NCI-H1694 (cell line): ENCODE measurements at regions not wholly inside any gene's neighbourhood (a gene's known extent, or its start where the extent isn't known, plus 50 kb on each side); places are given as distances from the start of the nearest gene placed in this dataset.

Source experiments
- DNase-seq: peaks from one replicate; lab custom pipeline; 2025; lab: John Stamatoyannopoulos, UW

- no peak for DNase-seq
Measured at GRCh38 chr14:87879389-87879788, 113.6 kb downstream of the GALC start.

GRCh38 chr14:87878959-87879358, 114.0 kb downstream of the GALC start:
- no peak for DNase-seq

- no peak for DNase-seq
Measured at GRCh38 chr14:87877877-87878276, 115.1 kb downstream of the GALC start.

GRCh38 chr14:87874676-87875075, 118.3 kb downstream of the GALC start:
- DNase-seq = no peak

GRCh38 chr14:87873741-87874140, 119.2 kb downstream of the GALC start:
- DNase-seq = no peak

- DNase-seq = no peak
Measured at GRCh38 chr14:87869619-87870583, 123.1 kb downstream of the GALC start.

GRCh38 chr14:87868920-87869319, 124.1 kb downstream of the GALC start:
- DNase-seq = no peak

GRCh38 chr14:87866116-87866515, 126.9 kb downstream of the GALC start:
- DNase-seq = no peak

- DNase-seq = no peak
Measured at GRCh38 chr14:87864356-87865270, 128.4 kb downstream of the GALC start.

- DNase-seq = no peak
Measured at GRCh38 chr14:87863047-87863446, 129.9 kb downstream of the GALC start.

- no peak for DNase-seq
Measured at GRCh38 chr14:87852107-87852506, 140.9 kb downstream of the GALC start.

GRCh38 chr14:87851190-87851589, 141.8 kb downstream of the GALC start:
- no peak for DNase-seq

- no peak for DNase-seq
Measured at GRCh38 chr14:87847216-87847755, 145.7 kb downstream of the GALC start.

GRCh38 chr14:87840906-87841305, 152.1 kb downstream of the GALC start:
- DNase-seq = no peak

- no peak for DNase-seq
Measured at GRCh38 chr14:87838931-87839330, 154.1 kb downstream of the GALC start.

- no peak for DNase-seq
Measured at GRCh38 chr14:87837296-87837695, 155.7 kb downstream of the GALC start.

GRCh38 chr14:87834594-87834993, 158.4 kb downstream of the GALC start:
- DNase-seq = no peak

- no peak for DNase-seq
Measured at GRCh38 chr14:87833026-87833425, 160.0 kb downstream of the GALC start.

GRCh38 chr14:87830443-87831096, 162.4 kb downstream of the GALC start:
- no peak for DNase-seq

- no peak for DNase-seq
Measured at GRCh38 chr14:87829543-87829942, 163.4 kb downstream of the GALC start.

- no peak for DNase-seq
Measured at GRCh38 chr14:87824266-87824665, 168.7 kb downstream of the GALC start.

- DNase-seq = no peak
Measured at GRCh38 chr14:87816416-87816815, 176.6 kb downstream of the GALC start.
